ENCODE measurements at regions not wholly inside any gene's neighbourhood (a gene's known extent, or its start where the extent isn't known, plus 50 kb on each side); places are given as distances from the start of the nearest gene placed in this dataset.

- TF ChIP-seq MBD1 (CRISPR knock-in tag; IDR thresholded peaks at IDR 0.05) (no peak), TAF15 (IDR thresholded peaks at IDR 0.05; ENCODE audit: low read depth, low read length) (no peak), BHLHE40 (IDR thresholded peaks at IDR 0.05; ENCODE audit: low read length) (no peak), CREB3 (tag; conservative IDR thresholded peaks at IDR 0.05; ENCODE audit: low read depth) (no peak), KAT8 (IDR thresholded peaks at IDR 0.05; ENCODE audit: low read depth) (no peak), ZNF696 (CRISPR knock-in tag; conservative IDR thresholded peaks at IDR 0.05) (no peak)
Measured at GRCh38 chr9:99389087-99390033, 167.3 kb downstream of the SEC61B start (continued).
